MM.1S (cell line): ENCODE measurements at regions not wholly inside any gene's neighbourhood (a gene's known extent, or its start where the extent isn't known, plus 50 kb on each side); places are given as distances from the start of the nearest gene placed in this dataset.
A peak's percentile ranks its signal among the peaks of the same experiment; 100 is the strongest.

ENCODE experiments used
- DNase-seq: peaks from one replicate; pipeline ENCODE4 v3.0.0-alpha.2; 2015
- H2AFZ ChIP-seq: fragments of 300-600 bp; sonication (generic); 2 replicates; pipeline ENCODE4 v1.6.0; 2016; ENCODE audit warnings: antibody characterized with exemption, low read length
- H3F3A ChIP-seq: fragments of 300-600 bp; sonication (generic); 2 replicates; pipeline ENCODE4 v1.6.1; 2016; ENCODE audit warnings: mild to moderate bottlenecking, antibody characterized with exemption, low read length, moderate library complexity, mixed read lengths; ENCODE audit not compliant: insufficient read depth
- H3K27ac ChIP-seq: fragments of 300-600 bp; sonication (generic); 2 replicates; pipeline ENCODE4 v1.5.1; 2016; ENCODE audit warnings: mild to moderate bottlenecking, low read length
- H3K27me3 ChIP-seq: fragments of 300-600 bp; sonication (generic); replicated peaks from 2 replicates; pipeline ENCODE4 v1.6.0; 2016; ENCODE audit warnings: low read length; ENCODE audit not compliant: insufficient read depth
- H3K36me3 ChIP-seq: fragments of 300-600 bp; sonication (generic); replicated peaks from 2 replicates; pipeline ENCODE4 v1.6.1; 2016; ENCODE audit warnings: mild to moderate bottlenecking, low read length, mixed read lengths; ENCODE audit not compliant: insufficient read depth
- H3K4me1 ChIP-seq: fragments of 300-600 bp; sonication (generic); 2 replicates; pipeline ENCODE4 v1.6.1; 2016; ENCODE audit warnings: low read length, mixed read lengths
- H3K4me2 ChIP-seq: fragments of 300-600 bp; sonication (generic); 2 replicates; pipeline ENCODE4 v1.6.0; 2016; ENCODE audit warnings: low read depth, low read length
- H3K4me3 ChIP-seq: fragments of 300-600 bp; sonication (generic); 2 replicates; pipeline ENCODE4 v1.5.1; 2016; ENCODE audit warnings: low read length, mixed read lengths
- H3K79me2 ChIP-seq: fragments of 300-600 bp; sonication (generic); 2 replicates; pipeline ENCODE4 v1.6.1; 2016; ENCODE audit warnings: mixed run types, low read length, mixed read lengths
- H3K9ac ChIP-seq: fragments of 300-600 bp; sonication (generic); 2 replicates; pipeline ENCODE4 v1.6.1; 2016; ENCODE audit warnings: low read length, mixed read lengths
- H3K9me2 ChIP-seq: fragments of 300-600 bp; sonication (generic); replicated peaks from 2 replicates; pipeline ENCODE4 v1.6.1; 2016; ENCODE audit warnings: mild to moderate bottlenecking, low read length, mixed read lengths; ENCODE audit not compliant: insufficient read depth
- H3K9me3 ChIP-seq: fragments of 300-600 bp; sonication (generic); replicated peaks from 2 replicates; pipeline ENCODE4 v1.6.1; 2016; ENCODE audit warnings: mild to moderate bottlenecking, low read length, mixed read lengths; ENCODE audit not compliant: insufficient read depth
- H4K20me1 ChIP-seq: fragments of 300-600 bp; sonication (generic); 2 replicates; pipeline ENCODE4 v1.6.1; 2016; ENCODE audit warnings: mild to moderate bottlenecking, low read length, moderate library complexity, mixed read lengths; ENCODE audit not compliant: insufficient read depth
- CTCF ChIP-seq: fragments of 300-600 bp; sonication (generic); IDR thresholded peaks from 2 replicates; pipeline ENCODE4 v1.5.1; 2016; ENCODE audit warnings: antibody characterized with exemption, low read length, mixed read lengths
- EZH2 ChIP-seq: fragments of 300-600 bp; sonication (generic); optimal IDR thresholded peaks from 2 replicates; pipeline ENCODE3; 2017; ENCODE audit warnings: low read depth, mild to moderate bottlenecking, antibody characterized with exemption, low read length, mixed read lengths
- EZH2phosphoT487 ChIP-seq: fragments of 300-600 bp; sonication (generic); IDR thresholded peaks from 2 replicates; pipeline ENCODE4 v1.6.1; 2018; ENCODE audit warnings: antibody characterized with exemption, low read length

- H3F3A ChIP-seq = no peaks in the 10 kb centered on the region
- H3K9ac ChIP-seq = no peak overlapping the region
- no peak overlapping the region for H2AFZ ChIP-seq
- no peaks in the 10 kb centered on the region for H3K79me2 ChIP-seq
- H3K4me3 ChIP-seq = no peak overlapping the region
- H3K27me3 ChIP-seq = no peaks in the 10 kb centered on the region
- H3K9me3 ChIP-seq = no peaks in the 10 kb centered on the region
- no peaks in the 10 kb centered on the region for H3K36me3 ChIP-seq
- no peaks in the 10 kb centered on the region for H3K9me2 ChIP-seq
- DNase-seq = no peak
- no peak overlapping the region for H3K27ac ChIP-seq
- no peak overlapping the region for H3K4me2 ChIP-seq
- no peaks in the 10 kb centered on the region for H4K20me1 ChIP-seq
- no peaks in the 10 kb centered on the region for H3K4me1 ChIP-seq
- no peak for TF ChIP-seq EZH2phosphoT487
- TF ChIP-seq EZH2 = no peak
These were observed 114.7 kb upstream of the KHDRBS2 start for GRCh38 chr6:62400521-62401259.

GRCh38 chr6:62393608-62394007 is 107.6 kb upstream of the KHDRBS2 start:
- Histone ChIP-seq H3K9me3 (no peaks in the 10 kb centered on the region), H3K9me2 (no peaks in the 10 kb centered on the region), H3K9ac (no peak overlapping the region), H3K4me2 (peak overlapping the region; percentile 7; the same call in 1 of the 2 replicates), H3K27me3 (no peaks in the 10 kb centered on the region), H2AFZ (peak overlapping the region; percentile 43), H3K79me2 (no peaks in the 10 kb centered on the region), H3K36me3 (no peaks in the 10 kb centered on the region), H3F3A (peaks cover 17% of the 10 kb centered on the region), H3K27ac (peak overlapping the region; percentile 23; the same call in 1 of the 2 replicates), H3K4me3 (no peak overlapping the region), H4K20me1 (no peaks in the 10 kb centered on the region), H3K4me1 (peaks cover 42% of the 10 kb centered on the region)
- peak; percentile 35 for TF ChIP-seq CTCF
- TF ChIP-seq EZH2 = no peak
- no peak for TF ChIP-seq EZH2phosphoT487
- DNase-seq = peak; percentile 14

GRCh38 chr6:62392291-62392690 is 106.3 kb upstream of the KHDRBS2 start:
- no peaks in the 10 kb centered on the region for H3K9me3 ChIP-seq
- no peak overlapping the region for H3K4me2 ChIP-seq

More at GRCh38 chr6:62392291-62392690, 106.3 kb upstream of the KHDRBS2 start:
- no peak overlapping the region for H2AFZ ChIP-seq
- no peak overlapping the region for H3K4me3 ChIP-seq
- H3K27ac ChIP-seq = peak overlapping the region; percentile 93
- no peak for DNase-seq
- TF ChIP-seq CTCF (no peak), EZH2phosphoT487 (no peak), EZH2 (no peak)
- no peak overlapping the region for H3K9ac ChIP-seq
- no peaks in the 10 kb centered on the region for H4K20me1 ChIP-seq
- no peaks in the 10 kb centered on the region for H3K9me2 ChIP-seq
- no peaks in the 10 kb centered on the region for H3K79me2 ChIP-seq
- H3F3A ChIP-seq = peaks cover 17% of the 10 kb centered on the region
- no peaks in the 10 kb centered on the region for H3K27me3 ChIP-seq
- no peaks in the 10 kb centered on the region for H3K36me3 ChIP-seq
- H3K4me1 ChIP-seq = peaks cover 42% of the 10 kb centered on the region
